ENCODE measurements at regions not wholly inside any gene's neighbourhood (a gene's known extent, or its start where the extent isn't known, plus 50 kb on each side); places are given as distances from the start of the nearest gene placed in this dataset.
"Not testable (repeated sequence)": the region's sequence is repeated elsewhere in the genome, so short reads cannot be mapped to it uniquely, and the experiment has no call there.

DNA sequence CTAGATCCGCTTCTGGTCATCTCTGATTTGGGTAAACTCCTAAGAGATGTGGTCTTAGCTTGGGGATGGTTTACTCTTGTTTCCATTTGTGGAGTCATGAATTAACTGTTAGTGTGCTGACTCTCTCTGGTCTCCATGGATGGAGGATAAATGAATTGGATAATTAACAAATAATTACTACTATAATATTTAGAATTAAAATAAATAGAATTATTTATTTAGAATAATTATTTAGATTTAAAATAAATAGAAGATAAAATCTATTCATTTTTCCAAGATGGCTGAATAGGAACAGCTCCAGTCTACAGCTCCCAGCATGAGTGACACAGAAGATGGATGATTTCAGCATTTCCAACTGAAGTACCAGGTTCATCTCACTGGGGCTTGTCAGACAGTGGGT, 1587.4 kb upstream of the AGA start:
- TF ChIP-seq, protein P1, sequence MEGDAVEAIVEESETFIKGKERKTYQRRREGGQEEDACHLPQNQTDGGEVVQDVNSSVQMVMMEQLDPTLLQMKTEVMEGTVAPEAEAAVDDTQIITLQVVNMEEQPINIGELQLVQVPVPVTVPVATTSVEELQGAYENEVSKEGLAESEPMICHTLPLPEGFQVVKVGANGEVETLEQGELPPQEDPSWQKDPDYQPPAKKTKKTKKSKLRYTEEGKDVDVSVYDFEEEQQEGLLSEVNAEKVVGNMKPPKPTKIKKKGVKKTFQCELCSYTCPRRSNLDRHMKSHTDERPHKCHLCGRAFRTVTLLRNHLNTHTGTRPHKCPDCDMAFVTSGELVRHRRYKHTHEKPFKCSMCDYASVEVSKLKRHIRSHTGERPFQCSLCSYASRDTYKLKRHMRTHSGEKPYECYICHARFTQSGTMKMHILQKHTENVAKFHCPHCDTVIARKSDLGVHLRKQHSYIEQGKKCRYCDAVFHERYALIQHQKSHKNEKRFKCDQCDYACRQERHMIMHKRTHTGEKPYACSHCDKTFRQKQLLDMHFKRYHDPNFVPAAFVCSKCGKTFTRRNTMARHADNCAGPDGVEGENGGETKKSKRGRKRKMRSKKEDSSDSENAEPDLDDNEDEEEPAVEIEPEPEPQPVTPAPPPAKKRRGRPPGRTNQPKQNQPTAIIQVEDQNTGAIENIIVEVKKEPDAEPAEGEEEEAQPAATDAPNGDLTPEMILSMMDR (IDR thresholded peaks at IDR 0.05; ENCODE audit: low read depth, low read length, missing control alignments) = no peak
- H3K4me3 ChIP-seq (ENCODE audit: low read depth, low read length) = no peak overlapping the region
- in situ Hi-C loops (cut with HindIII; ENCODE audit: low sequenced_read_pairs) = no loop called here
- DNase-seq (ENCODE audit: low read depth) = no peak

DNA sequence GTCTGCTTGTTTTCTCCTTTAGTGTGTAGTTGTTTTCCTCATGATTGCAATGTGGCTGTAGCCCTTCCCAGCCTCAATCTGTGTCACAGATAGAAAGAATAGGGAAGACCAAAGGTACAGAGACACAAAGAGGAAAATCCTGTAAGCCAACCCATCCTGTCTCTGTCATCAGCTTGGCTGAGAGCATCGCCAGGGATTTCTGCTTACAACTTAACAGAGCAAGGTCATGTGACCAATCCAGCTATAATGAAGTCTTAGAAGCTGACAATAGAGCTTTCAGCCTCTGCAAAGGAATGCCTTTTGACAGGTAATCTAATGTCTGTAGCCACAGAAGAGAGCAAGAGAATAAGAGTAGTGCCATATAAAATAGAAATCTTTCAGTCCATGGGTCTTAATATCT, 1598.0 kb upstream of the AGA start:
- H3K4me3 ChIP-seq (ENCODE audit: low read depth, low read length) = no peak overlapping the region
- in situ Hi-C loops (cut with HindIII; ENCODE audit: low sequenced_read_pairs) = no loop called here
- no peak for DNase-seq (ENCODE audit: low read depth)
- TF ChIP-seq, protein P1 (IDR thresholded peaks at IDR 0.05; ENCODE audit: low read depth, low read length, missing control alignments) = no peak

- no peak overlapping the region for H3K4me3 ChIP-seq (ENCODE audit: low read depth, low read length)
- in situ Hi-C loops (cut with HindIII; ENCODE audit: low sequenced_read_pairs) = no loop called here
- no peak for DNase-seq (ENCODE audit: low read depth)
- TF ChIP-seq, protein P1 (IDR thresholded peaks at IDR 0.05; ENCODE audit: low read depth, low read length, missing control alignments) = no peak
These were observed 1606.7 kb upstream of the AGA start for GRCh38 chr4:179048839-179049453.

DNA sequence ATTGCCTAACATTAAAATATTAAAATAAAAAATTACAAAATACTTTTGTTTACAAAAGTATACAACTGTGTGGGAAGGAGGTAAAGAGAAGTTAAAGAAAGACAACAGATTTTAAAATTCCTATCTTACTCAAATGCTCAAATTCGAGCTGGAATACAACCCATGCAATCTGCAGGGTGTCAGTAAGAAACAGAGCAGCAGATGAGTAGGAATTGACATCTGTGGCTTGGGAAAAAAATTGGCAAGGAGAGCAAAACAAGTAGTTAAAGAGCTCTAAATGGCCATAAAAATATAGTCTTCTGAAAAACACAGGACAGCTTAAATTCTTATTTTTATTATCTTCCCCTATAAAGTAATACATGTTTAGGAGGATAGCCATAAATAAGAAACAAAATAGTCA, 1609.0 kb upstream of the AGA start:
- TF ChIP-seq, protein P1 (IDR thresholded peaks at IDR 0.05; ENCODE audit: low read depth, low read length, missing control alignments) = no peak
- in situ Hi-C loops (cut with HindIII; ENCODE audit: low sequenced_read_pairs) = no loop called here

GRCh38 chr4:179059396-179059795, 1617.2 kb upstream of the AGA start:
- H3K4me3 ChIP-seq (ENCODE audit: low read depth, low read length) = no peak overlapping the region
- DNase-seq (ENCODE audit: low read depth) = no peak
- TF ChIP-seq, protein P1 (IDR thresholded peaks at IDR 0.05; ENCODE audit: low read depth, low read length, missing control alignments) = no peak
- in situ Hi-C loops (cut with HindIII; ENCODE audit: low sequenced_read_pairs) = no loop called here

More for the DNA sequence above, 1609.0 kb upstream of the AGA start:
- DNase-seq (ENCODE audit: low read depth) = no peak
- H3K4me3 ChIP-seq (ENCODE audit: low read depth, low read length) = no peak overlapping the region

- DNase-seq (ENCODE audit: low read depth); in situ Hi-C loops (cut with HindIII; ENCODE audit: low sequenced_read_pairs); H3K4me3 ChIP-seq (ENCODE audit: low read depth, low read length): not testable (repeated sequence)
These were observed 1624.0 kb upstream of the AGA start for GRCh38 chr4:179066254-179066653.

DNA sequence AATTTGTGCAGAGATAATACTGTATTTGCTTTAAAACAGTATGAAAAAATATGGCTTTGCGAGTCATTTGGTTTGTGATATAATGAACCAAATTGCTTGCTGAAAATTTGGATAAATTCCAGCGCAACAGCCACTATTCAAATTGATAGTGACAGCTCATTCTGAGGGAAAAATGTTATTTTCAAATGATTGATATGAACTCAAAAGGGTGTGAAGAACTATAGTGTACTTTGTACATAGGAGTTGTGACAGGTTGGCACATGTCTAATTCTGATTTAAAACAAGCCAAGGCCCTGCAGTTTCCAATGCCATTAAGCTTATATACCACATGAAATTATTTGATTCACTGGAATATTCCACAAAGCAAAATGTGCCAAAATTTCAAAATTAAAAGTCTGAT, 1628.9 kb upstream of the AGA start:
- no peak for DNase-seq (ENCODE audit: low read depth)
- TF ChIP-seq, protein P1 (IDR thresholded peaks at IDR 0.05; ENCODE audit: low read depth, low read length, missing control alignments) = no peak
- H3K4me3 ChIP-seq (ENCODE audit: low read depth, low read length) = no peak overlapping the region
- in situ Hi-C loops (cut with HindIII; ENCODE audit: low sequenced_read_pairs) = no loop called here

All from astrocyte of the cerebellum (primary cell).